HEK293 (cell line): ENCODE measurements at regions not wholly inside any gene's neighbourhood (a gene's known extent, or its start where the extent isn't known, plus 50 kb on each side); places are given as distances from the start of the nearest gene placed in this dataset.

Source experiments
- CTCF ChIP-seq: fragments of 450-650 bp; formaldehyde crosslinking; IDR thresholded peaks from 2 replicates; pipeline ENCODE4 v1.5.1; 2016; ENCODE audit warnings: missing biosample characterization, missing genetic modification characterization
- YY1 ChIP-seq: fragments of 450-650 bp; formaldehyde crosslinking; IDR thresholded peaks from 2 replicates; pipeline ENCODE4 v1.5.1; 2018; ENCODE audit warnings: missing biosample characterization, missing genetic modification characterization
- ZNF121 ChIP-seq: fragments of 450-650 bp; formaldehyde crosslinking; IDR thresholded peaks from 2 replicates; pipeline ENCODE4 v1.5.1; 2016; ENCODE audit warnings: missing biosample characterization, missing genetic modification characterization
- ZNF155 ChIP-seq: fragments of 450-650 bp; formaldehyde crosslinking; IDR thresholded peaks from 2 replicates; pipeline ENCODE4 v1.5.1; 2016; ENCODE audit warnings: missing biosample characterization, missing genetic modification characterization
- ZNF426 ChIP-seq: fragments of 450-650 bp; formaldehyde crosslinking; IDR thresholded peaks from 2 replicates; pipeline ENCODE4 v1.5.1; 2017; ENCODE audit warnings: missing biosample characterization, missing genetic modification characterization, mild to moderate bottlenecking, inconsistent platforms, moderate library complexity
- ZNF830 ChIP-seq: fragments of 450-650 bp; IDR thresholded peaks from 2 replicates; pipeline ENCODE4 v1.5.0; 2018; ENCODE audit warnings: missing biosample characterization, missing genetic modification characterization, low read depth, mild to moderate bottlenecking, moderate library complexity
- ZSCAN5A ChIP-seq: fragments of 450-650 bp; formaldehyde crosslinking; IDR thresholded peaks from 2 replicates; pipeline ENCODE4 v1.5.1; 2016; ENCODE audit warnings: missing biosample characterization, missing genetic modification characterization

GRCh38 chr16:58842746-58843145 lies 108.6 kb upstream of the GOT2 start:
- TF ChIP-seq CTCF (tag by site-specific recombination) (no peak), ZSCAN5A (no peak), YY1 (no peak), ZNF121 (no peak), ZNF830 (no peak), ZNF426 (no peak), ZNF155 (tag by site-specific recombination) (no peak)
